ENCODE measurements at regions not wholly inside any gene's neighbourhood (a gene's known extent, or its start where the extent isn't known, plus 50 kb on each side); places are given as distances from the start of the nearest gene placed in this dataset.

- H3K27ac ChIP-seq = no peak overlapping the region
- no peak for DNase-seq (ENCODE audit: low spot score)
- H3K4me3 ChIP-seq = no peak overlapping the region
- no peak for TF ChIP-seq CTCF (IDR thresholded peaks at IDR 0.05)
These were observed 67.9 kb upstream of the TECRL start for GRCh38 chr4:64477127-64477526.

- DNase-seq (ENCODE audit: low spot score) = no peak
- Histone ChIP-seq H3K4me3 (no peak overlapping the region), H3K27ac (no peak overlapping the region)
- no peak for TF ChIP-seq CTCF (IDR thresholded peaks at IDR 0.05)
These were observed 56.0 kb upstream of the TECRL start for GRCh38 chr4:64465263-64465662.

- DNase-seq (ENCODE audit: low spot score) = no peak
- no peak overlapping the region for H3K4me3 ChIP-seq
These were observed 55.3 kb upstream of the TECRL start for GRCh38 chr4:64464581-64464980.

More at GRCh38 chr4:64464581-64464980, 55.3 kb upstream of the TECRL start:
- H3K27ac ChIP-seq = no peak overlapping the region
- TF ChIP-seq CTCF (IDR thresholded peaks at IDR 0.05) = no peak

All from coronary artery (tissue), 2 donors.